ENCODE measurements at regions not wholly inside any gene's neighbourhood (a gene's known extent, or its start where the extent isn't known, plus 50 kb on each side); places are given as distances from the start of the nearest gene placed in this dataset.

GRCh38 chr1:187629075-187629474 lies 800.3 kb downstream of the PLA2G4A start:
- intact Hi-C loops (cut with micrococcal nuclease): no loop called here

DNA sequence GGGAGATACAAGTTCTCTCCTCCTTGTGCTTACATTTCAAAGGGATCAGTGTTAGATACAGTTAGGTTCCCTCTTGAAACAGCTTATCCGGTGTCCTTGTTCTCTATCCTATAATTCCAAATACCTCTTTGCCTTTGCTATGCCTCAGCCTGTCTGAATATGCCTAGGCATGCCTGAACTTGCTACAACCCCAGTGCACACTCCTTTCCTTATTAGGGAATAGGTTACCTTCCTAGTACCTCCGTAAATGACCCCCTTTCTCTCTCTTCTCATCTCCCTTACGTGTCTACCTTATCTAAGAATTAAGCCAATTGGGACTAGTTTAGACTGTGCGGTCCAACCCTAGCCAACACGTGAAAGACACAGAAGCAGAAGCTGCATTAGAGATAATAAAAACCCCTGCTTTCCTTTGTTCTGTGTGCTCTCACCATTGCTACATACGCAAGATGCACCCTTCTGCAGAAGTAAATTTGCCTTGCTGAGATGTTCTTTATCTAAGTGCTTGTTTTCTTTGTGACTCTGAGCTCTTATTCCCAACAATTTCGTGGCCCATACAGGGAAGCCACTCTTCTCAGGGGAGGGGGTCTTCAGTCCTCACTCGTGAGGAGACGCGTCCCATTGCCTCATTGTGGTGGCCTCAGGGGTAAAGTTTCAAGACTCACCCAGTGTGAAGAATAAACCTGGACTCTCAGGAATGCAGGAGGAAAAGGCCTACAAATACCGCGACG lies 802.1 kb downstream of the PLA2G4A start:
- intact Hi-C loops (cut with micrococcal nuclease): no loop called here

- intact Hi-C loops (cut with micrococcal nuclease): no loop called here
Measured at GRCh38 chr1:187631381-187631675, 802.6 kb downstream of the PLA2G4A start.

DNA sequence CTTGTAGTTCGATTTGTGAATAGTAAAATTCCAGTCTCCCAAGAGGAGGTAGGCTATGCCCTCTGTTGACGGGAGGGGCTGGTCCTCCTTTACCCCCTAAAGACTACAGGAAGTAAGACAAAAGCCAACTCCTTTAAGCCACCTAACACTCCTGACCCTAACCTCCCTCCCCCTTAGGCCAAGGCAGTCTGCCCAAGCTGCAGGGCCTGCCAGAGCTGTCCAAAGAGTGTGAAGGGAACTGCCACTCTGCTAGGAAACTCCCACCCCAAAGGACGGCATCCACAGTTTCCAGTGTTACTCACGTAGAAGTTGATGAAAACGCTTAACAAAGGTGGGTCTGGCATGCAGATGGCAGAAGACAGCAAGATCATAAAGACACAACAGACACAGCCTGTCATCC lies 803.2 kb downstream of the PLA2G4A start:
- intact Hi-C loops (cut with micrococcal nuclease): no loop called here

DNA sequence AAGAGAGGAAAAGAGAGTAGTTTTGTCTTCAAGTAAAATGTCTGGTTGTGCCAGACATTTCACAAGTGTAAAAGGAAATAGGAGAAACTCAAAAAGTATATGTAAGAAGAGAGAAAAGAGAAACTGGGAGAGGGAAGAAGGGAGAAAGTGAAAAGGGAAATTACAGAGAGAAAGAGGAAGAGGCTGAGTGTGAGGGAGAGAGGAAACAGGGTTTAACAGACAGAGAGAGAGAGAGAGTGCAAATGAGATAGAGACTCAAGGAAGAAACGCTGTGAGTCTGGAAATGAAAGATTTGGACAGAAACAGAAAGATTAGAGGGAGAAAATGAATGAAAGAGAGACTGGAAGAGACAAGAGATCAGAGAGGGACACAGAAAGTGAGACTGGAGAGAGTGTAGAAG lies 806.2 kb downstream of the PLA2G4A start:
- intact Hi-C loops (cut with micrococcal nuclease): no loop called here

GRCh38 chr1:187638733-187639434 lies 810.1 kb downstream of the PLA2G4A start:
- intact Hi-C loops (cut with micrococcal nuclease): no loop called here

GRCh38 chr1:187641015-187641414 lies 812.3 kb downstream of the PLA2G4A start:
- intact Hi-C loops (cut with micrococcal nuclease): no loop called here

DNA sequence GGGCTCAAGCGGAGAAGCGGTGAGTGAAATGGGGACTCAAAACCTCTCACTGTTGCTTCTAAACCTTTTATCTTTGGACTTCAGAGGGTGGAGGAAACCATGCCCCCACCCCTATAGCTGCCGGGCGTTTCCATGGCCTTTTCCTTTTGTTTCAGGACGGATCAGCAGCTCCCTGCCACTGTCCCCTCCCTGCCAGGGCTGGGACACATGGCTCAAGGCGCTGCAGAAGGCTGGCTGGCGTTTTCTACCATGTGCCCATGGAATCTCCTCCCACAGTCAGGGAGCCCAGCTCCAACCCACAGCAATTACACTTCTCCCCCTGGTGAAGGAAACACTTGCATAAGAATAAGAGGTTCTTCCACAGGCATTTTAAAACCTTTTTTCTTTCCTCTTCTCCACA lies 812.7 kb downstream of the PLA2G4A start:
- intact Hi-C loops (cut with micrococcal nuclease): no loop called here

DNA sequence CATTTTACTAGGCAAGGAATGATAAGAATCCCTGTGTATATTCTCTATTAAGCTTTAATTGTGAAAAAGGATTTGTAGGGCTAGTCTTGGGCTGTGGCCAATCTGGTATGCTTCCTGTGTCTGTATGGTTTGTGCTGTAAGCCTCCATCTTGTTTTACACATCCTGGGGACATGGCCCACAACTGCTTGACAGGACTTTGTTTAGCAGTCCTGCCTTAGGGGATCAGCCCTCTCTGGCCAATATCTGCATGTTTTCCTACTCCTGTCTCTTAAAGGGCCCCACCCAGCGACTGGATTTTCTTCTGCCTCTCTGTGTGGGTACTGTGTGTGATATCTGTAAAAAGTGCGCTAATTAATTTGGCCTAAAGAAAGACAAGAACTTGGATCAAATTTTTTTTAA lies 813.2 kb downstream of the PLA2G4A start:
- intact Hi-C loops (cut with micrococcal nuclease): no loop called here

- intact Hi-C loops (cut with micrococcal nuclease): no loop called here
Measured at GRCh38 chr1:187645651-187646050, 816.9 kb downstream of the PLA2G4A start.

- intact Hi-C loops (cut with micrococcal nuclease): no loop called here
Measured at GRCh38 chr1:187646536-187647107, 817.9 kb downstream of the PLA2G4A start.

DNA sequence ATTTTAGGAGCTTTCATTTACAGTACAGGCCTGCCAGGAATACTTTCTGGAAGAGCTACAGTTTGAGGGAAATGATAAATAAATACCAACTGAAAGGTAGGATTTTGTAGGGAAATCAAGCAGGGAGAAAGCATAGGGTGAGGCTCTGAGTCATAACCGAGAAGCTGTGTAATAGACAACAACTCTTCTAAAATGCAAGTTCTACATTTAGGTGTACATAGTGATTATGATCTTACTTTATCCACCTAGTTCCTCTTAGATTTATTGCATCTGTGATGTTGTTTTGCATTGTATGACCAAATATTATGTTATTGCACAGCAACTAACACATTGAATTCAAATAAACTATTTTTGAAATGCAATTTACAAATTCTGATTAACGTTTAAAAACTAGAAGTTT lies 819.3 kb downstream of the PLA2G4A start:
- intact Hi-C loops (cut with micrococcal nuclease): no loop called here

GRCh38 chr1:187654635-187655034 lies 825.9 kb downstream of the PLA2G4A start:
- intact Hi-C loops (cut with micrococcal nuclease): no loop called here

- intact Hi-C loops (cut with micrococcal nuclease): no loop called here
Measured at GRCh38 chr1:187655104-187655503, 826.4 kb downstream of the PLA2G4A start.

DNA sequence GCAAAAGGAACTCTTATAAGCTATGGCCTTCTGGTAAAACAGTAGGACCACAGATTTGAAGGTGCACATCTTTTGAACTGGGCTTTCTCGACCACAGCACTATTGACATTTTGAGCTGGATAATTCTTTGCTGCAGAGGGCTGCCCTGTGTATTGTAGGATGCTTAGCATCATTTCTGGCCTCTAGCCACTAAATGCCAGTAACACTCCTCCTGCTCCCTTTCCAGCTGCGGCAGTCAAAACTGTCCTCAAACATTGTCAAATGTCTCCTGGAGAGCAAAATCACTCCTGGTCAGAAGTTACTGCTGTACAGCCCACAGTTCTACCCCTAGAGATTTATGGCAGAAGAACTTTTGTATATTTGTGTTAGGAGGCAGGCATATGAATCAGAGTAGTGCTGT lies 836.7 kb downstream of the PLA2G4A start:
- intact Hi-C loops (cut with micrococcal nuclease): no loop called here

DNA sequence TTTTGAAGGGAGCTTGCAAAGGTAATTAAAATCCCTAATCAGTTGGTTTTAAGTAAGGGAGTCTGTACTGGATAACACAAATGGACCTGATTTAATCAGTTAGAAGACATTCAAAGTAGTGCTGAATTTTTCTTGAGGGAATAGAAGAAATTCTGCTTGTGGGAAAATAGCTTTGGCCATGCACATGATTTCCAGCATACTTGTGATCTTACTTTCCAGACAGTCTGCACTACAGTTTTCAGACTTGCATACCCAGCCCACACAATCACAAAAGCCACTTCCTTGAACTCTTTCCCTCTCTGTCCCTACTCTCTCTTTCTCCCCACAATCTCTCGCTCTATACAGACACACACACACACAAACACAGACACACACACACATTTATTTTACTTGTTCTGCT lies 852.1 kb downstream of the PLA2G4A start:
- intact Hi-C loops (cut with micrococcal nuclease): no loop called here

GRCh38 chr1:187682112-187682511 lies 853.4 kb downstream of the PLA2G4A start:
- intact Hi-C loops (cut with micrococcal nuclease): no loop called here

DNA sequence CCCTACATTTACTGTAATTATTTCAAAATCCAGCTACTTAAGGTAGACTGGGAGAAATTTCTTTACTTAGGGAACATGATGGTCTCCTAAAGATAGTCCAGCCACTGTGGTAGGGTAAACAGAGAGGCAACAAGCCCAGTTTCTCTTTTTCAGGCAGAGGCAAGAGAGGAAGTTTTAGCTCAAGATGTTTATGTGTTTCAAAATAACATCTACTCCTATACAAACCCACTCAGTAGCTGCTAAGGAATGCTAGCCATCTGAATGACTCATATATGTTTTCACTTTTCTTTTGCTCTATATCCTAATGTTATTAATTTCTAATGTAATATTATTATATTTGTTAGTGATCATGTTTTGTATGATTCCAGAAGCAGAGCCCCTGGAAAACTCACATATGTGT lies 856.6 kb downstream of the PLA2G4A start:
- intact Hi-C loops (cut with micrococcal nuclease): no loop called here

DNA sequence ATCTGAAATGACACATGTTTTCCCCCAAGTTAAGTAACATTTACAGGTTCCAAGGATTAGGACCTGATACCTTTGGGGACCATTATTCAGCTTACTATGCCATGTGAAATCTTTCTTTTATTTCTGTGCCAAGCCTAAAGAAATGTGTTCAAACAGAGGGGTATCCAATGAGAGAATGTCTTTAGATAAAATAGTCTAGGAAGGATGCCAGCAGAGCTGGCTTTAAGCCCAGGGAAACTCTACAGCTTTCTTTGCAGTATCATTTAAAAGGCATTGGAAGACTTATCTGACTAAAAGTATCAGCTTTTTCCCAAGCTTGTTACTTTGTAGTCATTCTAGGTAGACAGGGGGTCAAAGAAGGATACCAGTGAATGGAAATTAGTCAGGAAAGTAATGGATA lies 860.4 kb downstream of the PLA2G4A start:
- intact Hi-C loops (cut with micrococcal nuclease): no loop called here

- intact Hi-C loops (cut with micrococcal nuclease): no loop called here
Measured at GRCh38 chr1:187691439-187691838, 862.7 kb downstream of the PLA2G4A start.

DNA sequence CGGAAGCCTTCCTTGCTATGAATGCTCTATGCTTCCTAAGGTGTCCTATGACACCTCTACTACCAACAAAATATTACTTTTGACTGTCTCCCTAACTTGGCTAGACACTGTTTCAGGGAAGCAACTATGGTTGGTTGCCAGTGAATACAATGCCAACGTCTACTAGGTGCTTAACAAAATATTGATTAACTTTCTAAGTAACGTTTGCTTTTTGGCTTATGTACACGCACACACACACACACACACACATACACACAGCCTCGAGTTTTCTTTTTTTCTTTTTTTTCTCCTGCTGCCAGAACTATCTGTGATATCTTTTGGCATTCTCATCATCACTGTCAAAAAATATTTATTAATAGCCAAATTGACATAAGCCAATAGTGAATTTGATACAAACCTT lies 864.0 kb downstream of the PLA2G4A start:
- intact Hi-C loops (cut with micrococcal nuclease): no loop called here

DNA sequence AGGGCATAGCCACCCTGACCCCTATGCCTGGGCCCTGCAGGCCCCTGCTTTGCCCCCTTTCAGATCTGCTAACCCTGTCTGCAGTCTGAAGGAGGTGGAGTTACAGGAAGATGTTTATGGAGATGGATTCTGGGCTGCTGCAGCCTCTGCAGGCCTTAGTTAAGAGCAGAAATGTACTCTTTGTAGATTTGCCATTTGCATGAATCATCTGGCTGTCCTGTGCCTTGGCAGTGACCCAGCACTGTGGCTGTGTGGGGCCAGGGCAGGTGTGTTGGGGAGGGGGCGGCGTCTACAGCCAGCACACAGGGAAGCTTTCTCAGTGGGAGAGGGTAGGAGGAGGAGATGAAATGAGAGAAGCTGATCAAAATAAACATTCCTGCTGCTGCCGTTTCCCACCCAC lies 867.3 kb downstream of the PLA2G4A start:
- intact Hi-C loops (cut with micrococcal nuclease): no loop called here
